PC-9 (cell line): ENCODE measurements at regions not wholly inside any gene's neighbourhood (a gene's known extent, or its start where the extent isn't known, plus 50 kb on each side); places are given as distances from the start of the nearest gene placed in this dataset.

Experiments
- BruUV-seq: library from RNA; stranded (reverse); fragments of 400-500 nt; replicated peaks from 2 replicates; lab custom pipeline; 2021; lab: Mats Ljungman, UMichigan
- CTCF ChIA-PET: fragments of 300-600 bp; sonication (Branson Sonifier 250); formaldehyde crosslinking; loops from one replicate; lab custom pipeline; 2022; ENCODE audit warnings: antibody characterized with exemption; lab: Charles Lee
- POLR2A ChIA-PET: fragments of 300-600 bp; sonication (Branson Sonifier 250); formaldehyde crosslinking; loops from one replicate; lab custom pipeline; 2022; ENCODE audit warnings: antibody characterized with exemption; ENCODE audit not compliant: unreplicated experiment; lab: Charles Lee
- DNase-seq, 2 experiments: peaks; one replicate each; pipeline versions ENCODE4 v3.0.0 to v3.0.0-alpha.2; 2015 to 2022; ENCODE audit warnings: mixed read lengths in 1 of 2
- H2AFZ ChIP-seq: fragments of 200-600 bp; sonication (generic); 2 replicates; pipeline ENCODE4 v1.8.1; 2017; ENCODE audit warnings: antibody characterized with exemption
- H3F3A ChIP-seq: fragments of 200-600 bp; sonication (generic); 2 replicates; pipeline ENCODE4 v1.8.1; 2017; ENCODE audit warnings: antibody characterized with exemption, mild to moderate bottlenecking, low read depth; ENCODE audit not compliant: insufficient read depth
- H3K27ac ChIP-seq: fragments of 200-600 bp; sonication (generic); 2 replicates; pipeline ENCODE4 v1.6.1; 2016; ENCODE audit warnings: mixed run types
- H3K27me3 ChIP-seq: fragments of 200-600 bp; sonication (generic); 2 replicates; pipeline ENCODE4 v1.6.1; 2016; ENCODE audit warnings: low read depth, mixed run types; ENCODE audit not compliant: insufficient read depth
- H3K36me3 ChIP-seq: fragments of 200-600 bp; sonication (generic); 2 replicates; pipeline ENCODE4 v1.6.1; 2016; ENCODE audit warnings: low read depth, mixed run types
- H3K4me1 ChIP-seq: fragments of 200-600 bp; sonication (generic); replicated peaks from 2 replicates; pipeline ENCODE4 v1.6.1; 2016; ENCODE audit warnings: mixed run types; ENCODE audit not compliant: insufficient read depth
- H3K4me2 ChIP-seq: fragments of 200-600 bp; sonication (generic); 2 replicates; pipeline ENCODE4 v1.6.1; 2017; ENCODE audit warnings: mixed run types
- H3K4me3 ChIP-seq: fragments of 200-600 bp; sonication (generic); 2 replicates; pipeline ENCODE4 v1.6.1; 2016; ENCODE audit warnings: mixed run types
- H3K79me2 ChIP-seq: fragments of 200-600 bp; sonication (generic); 2 replicates; pipeline ENCODE4 v1.6.1; 2017; ENCODE audit warnings: low read depth, mixed run types
- H3K9me2 ChIP-seq: fragments of 200-600 bp; sonication (generic); 2 replicates; pipeline ENCODE4 v1.8.1; 2017; ENCODE audit warnings: mild to moderate bottlenecking; ENCODE audit not compliant: insufficient read depth
- H3K9me3 ChIP-seq: fragments of 200-600 bp; sonication (generic); 2 replicates; pipeline ENCODE4 v1.8.1; 2016; ENCODE audit warnings: low read depth; ENCODE audit not compliant: insufficient read depth
- H4K20me1 ChIP-seq: fragments of 200-600 bp; sonication (generic); 2 replicates; pipeline ENCODE4 v1.8.1; 2017; ENCODE audit not compliant: insufficient read depth
- EZH2 ChIP-seq: fragments of 200-600 bp; sonication (generic); IDR thresholded peaks from 2 replicates; pipeline ENCODE4 v1.8.0; 2017; ENCODE audit warnings: antibody characterized with exemption, low read depth
- intact Hi-C: fragments of 100-400 bp; cut with micrococcal nuclease; formaldehyde crosslinking; loops from one replicate; pipeline ENCODE4 v1.10.0; 2022; ENCODE audit not compliant: unreplicated experiment
- TF ChIP-seq, protein P1 (sequence below): fragments of 200-600 bp; sonication (generic); conservative IDR thresholded peaks from 2 replicates; pipeline ENCODE4 v1.6.1; 2017; ENCODE audit warnings: mixed run types, antibody characterized with exemption, mild to moderate bottlenecking, moderate library complexity

DNA sequence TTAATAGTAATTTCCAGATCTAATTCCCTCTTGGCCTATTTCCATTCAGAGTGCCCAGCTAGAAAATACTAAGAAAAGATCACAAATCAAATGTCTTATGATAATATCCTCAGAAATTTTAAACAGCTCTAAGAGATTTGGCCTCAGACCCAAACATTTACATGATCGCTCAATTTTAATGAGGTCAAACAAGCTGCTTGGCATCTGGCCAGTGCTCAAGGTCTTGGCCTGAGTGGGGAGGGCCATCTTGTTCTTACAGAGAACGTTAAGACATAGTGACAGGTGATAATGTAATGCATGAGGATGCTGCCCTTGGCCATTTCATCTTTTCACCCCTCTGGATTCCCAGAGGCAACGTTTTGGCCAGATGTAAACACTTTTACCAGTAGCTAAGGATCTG lies 159.2 kb upstream of the SLC7A11 start:
- H3K9me3 ChIP-seq: no peaks in the 10 kb centered on the region
- POLR2A ChIA-PET: interaction anchor here (0.7 kb wide), 1 partner anchor 22 kb away, joined by 4 read pairs; no protein-coding TSS in a partner anchor
- BruUV-seq: no TSS peak
- no peak for TF ChIP-seq EZH2
- H3K27me3 ChIP-seq: no peaks in the 10 kb centered on the region
- H3K4me3 ChIP-seq: no peak overlapping the region
- peaks cover 15% of the 10 kb centered on the region for H3K4me1 ChIP-seq
- H3F3A ChIP-seq: peaks cover 8% of the 10 kb centered on the region; the same call in 1 of the 2 replicates
- H3K36me3 ChIP-seq: no peaks in the 10 kb centered on the region
- CTCF ChIA-PET: no interaction called here
- intact Hi-C loops: no loop called here
- no peaks in the 10 kb centered on the region for H4K20me1 ChIP-seq
- no peaks in the 10 kb centered on the region for H3K79me2 ChIP-seq
- H3K4me2 ChIP-seq: no peak overlapping the region
- no peak overlapping the region for H2AFZ ChIP-seq
- no peaks in the 10 kb centered on the region for H3K9me2 ChIP-seq
- H3K27ac ChIP-seq: no peak overlapping the region
- DNase-seq: no peak

DNA sequence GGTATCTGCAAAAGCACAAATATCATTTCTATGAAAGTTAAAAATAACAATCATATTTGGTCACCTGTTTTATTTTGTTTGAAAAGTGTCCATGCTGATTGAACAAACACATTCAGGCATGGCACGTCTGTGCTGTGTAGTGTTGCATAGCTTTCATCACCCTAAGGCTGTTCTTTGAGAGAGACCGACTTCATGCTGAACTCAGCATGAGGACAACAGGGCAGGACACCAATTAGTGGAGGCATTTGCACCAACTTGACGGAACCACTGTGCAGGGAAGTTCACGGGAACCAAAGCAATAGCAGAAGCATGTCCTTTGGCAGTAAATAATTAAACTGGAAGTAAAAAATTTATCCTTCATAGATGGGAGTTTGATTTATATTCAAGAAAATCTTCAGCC lies 158.4 kb upstream of the SLC7A11 start:
- no peaks in the 10 kb centered on the region for H3K36me3 ChIP-seq
- intact Hi-C loops: no loop called here
- POLR2A ChIA-PET: no interaction called here
- TF ChIP-seq, protein P1, sequence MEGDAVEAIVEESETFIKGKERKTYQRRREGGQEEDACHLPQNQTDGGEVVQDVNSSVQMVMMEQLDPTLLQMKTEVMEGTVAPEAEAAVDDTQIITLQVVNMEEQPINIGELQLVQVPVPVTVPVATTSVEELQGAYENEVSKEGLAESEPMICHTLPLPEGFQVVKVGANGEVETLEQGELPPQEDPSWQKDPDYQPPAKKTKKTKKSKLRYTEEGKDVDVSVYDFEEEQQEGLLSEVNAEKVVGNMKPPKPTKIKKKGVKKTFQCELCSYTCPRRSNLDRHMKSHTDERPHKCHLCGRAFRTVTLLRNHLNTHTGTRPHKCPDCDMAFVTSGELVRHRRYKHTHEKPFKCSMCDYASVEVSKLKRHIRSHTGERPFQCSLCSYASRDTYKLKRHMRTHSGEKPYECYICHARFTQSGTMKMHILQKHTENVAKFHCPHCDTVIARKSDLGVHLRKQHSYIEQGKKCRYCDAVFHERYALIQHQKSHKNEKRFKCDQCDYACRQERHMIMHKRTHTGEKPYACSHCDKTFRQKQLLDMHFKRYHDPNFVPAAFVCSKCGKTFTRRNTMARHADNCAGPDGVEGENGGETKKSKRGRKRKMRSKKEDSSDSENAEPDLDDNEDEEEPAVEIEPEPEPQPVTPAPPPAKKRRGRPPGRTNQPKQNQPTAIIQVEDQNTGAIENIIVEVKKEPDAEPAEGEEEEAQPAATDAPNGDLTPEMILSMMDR: no peak
- no peak for TF ChIP-seq EZH2
- no peak for DNase-seq
- H3K4me3 ChIP-seq: no peak overlapping the region
- no TSS peak for BruUV-seq
- no peaks in the 10 kb centered on the region for H4K20me1 ChIP-seq
- no peaks in the 10 kb centered on the region for H3K9me2 ChIP-seq
- CTCF ChIA-PET: no interaction called here
- H3F3A ChIP-seq: peaks cover 2% of the 10 kb centered on the region; the same call in 1 of the 2 replicates
- H2AFZ ChIP-seq: no peak overlapping the region
- H3K4me1 ChIP-seq: peaks cover 7% of the 10 kb centered on the region
- H3K79me2 ChIP-seq: no peaks in the 10 kb centered on the region
- no peaks in the 10 kb centered on the region for H3K9me3 ChIP-seq
- no peak overlapping the region for H3K27ac ChIP-seq
- H3K27me3 ChIP-seq: no peaks in the 10 kb centered on the region
- no peak overlapping the region for H3K4me2 ChIP-seq

DNA sequence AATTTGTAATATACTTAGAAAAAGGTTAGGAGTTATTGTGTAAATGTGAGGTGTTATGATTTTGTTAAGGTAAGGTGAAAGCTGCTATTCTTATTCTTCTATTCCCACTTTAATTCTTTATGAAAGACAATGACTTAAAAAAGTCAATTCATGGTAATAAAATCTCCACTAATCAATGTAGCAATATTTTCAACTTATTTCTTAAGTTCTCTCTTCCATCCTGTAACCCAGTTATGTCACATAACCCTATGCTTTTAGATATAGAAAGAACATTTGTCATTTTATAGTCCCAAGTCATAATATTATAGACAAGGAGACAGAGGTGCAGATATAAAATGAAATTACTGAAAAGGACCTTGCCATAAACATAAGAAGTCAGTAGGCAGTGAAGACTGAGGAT lies 157.9 kb upstream of the SLC7A11 start:
- no peak overlapping the region for H3K4me2 ChIP-seq
- no peaks in the 10 kb centered on the region for H3K79me2 ChIP-seq
- POLR2A ChIA-PET: no interaction called here
- no peaks in the 10 kb centered on the region for H3K9me3 ChIP-seq
- H3K9me2 ChIP-seq: no peaks in the 10 kb centered on the region
- H3K4me3 ChIP-seq: no peak overlapping the region
- CTCF ChIA-PET: no interaction called here
- no peak for TF ChIP-seq EZH2
- TF ChIP-seq, protein P1: no peak
- DNase-seq: no peak
- intact Hi-C loops: no loop called here
- H3K4me1 ChIP-seq: peaks cover 2% of the 10 kb centered on the region
- H3K36me3 ChIP-seq: no peaks in the 10 kb centered on the region
- H3F3A ChIP-seq: no peaks in the 10 kb centered on the region
- H3K27ac ChIP-seq: no peak overlapping the region
- no peaks in the 10 kb centered on the region for H3K27me3 ChIP-seq
- BruUV-seq: no TSS peak
- no peak overlapping the region for H2AFZ ChIP-seq
- no peaks in the 10 kb centered on the region for H4K20me1 ChIP-seq

DNA sequence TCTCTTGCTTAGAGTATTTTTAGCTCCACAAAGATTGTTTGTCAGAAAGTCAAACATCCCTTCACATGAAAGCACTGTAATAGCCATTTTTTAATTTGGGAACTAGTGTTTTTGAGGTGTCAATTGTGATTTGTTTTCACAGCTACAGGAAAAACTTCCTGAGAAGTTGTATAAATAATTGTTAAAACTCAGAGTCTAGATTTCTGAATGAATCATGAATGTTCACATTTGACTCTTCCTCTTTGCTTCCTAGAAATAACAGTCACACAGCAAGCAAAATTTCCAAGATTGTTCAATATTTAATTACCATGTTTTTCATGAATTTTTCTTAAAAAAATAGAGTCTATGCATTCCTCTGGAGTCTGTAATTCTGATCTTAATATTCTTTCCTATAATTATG lies 156.9 kb upstream of the SLC7A11 start:
- no peak for DNase-seq
- no peak overlapping the region for H3K27ac ChIP-seq
- H3K27me3 ChIP-seq: no peaks in the 10 kb centered on the region
- no peaks in the 10 kb centered on the region for H3K9me3 ChIP-seq
- H2AFZ ChIP-seq: no peak overlapping the region
- no TSS peak for BruUV-seq
- H3K36me3 ChIP-seq: no peaks in the 10 kb centered on the region
- H3K9me2 ChIP-seq: no peaks in the 10 kb centered on the region
- intact Hi-C loops: no loop called here
- no peak for TF ChIP-seq EZH2
- TF ChIP-seq, protein P1: no peak
- no peak overlapping the region for H3K4me3 ChIP-seq
- H3K4me1 ChIP-seq: no peaks in the 10 kb centered on the region
- H3K79me2 ChIP-seq: no peaks in the 10 kb centered on the region
- no peak overlapping the region for H3K4me2 ChIP-seq
- no peaks in the 10 kb centered on the region for H4K20me1 ChIP-seq
- ChIA-PET CTCF (no interaction called here), POLR2A (no interaction called here)
- no peaks in the 10 kb centered on the region for H3F3A ChIP-seq
